ENCODE measurements at regions not wholly inside any gene's neighbourhood (a gene's known extent, or its start where the extent isn't known, plus 50 kb on each side); places are given as distances from the start of the nearest gene placed in this dataset.

DNA sequence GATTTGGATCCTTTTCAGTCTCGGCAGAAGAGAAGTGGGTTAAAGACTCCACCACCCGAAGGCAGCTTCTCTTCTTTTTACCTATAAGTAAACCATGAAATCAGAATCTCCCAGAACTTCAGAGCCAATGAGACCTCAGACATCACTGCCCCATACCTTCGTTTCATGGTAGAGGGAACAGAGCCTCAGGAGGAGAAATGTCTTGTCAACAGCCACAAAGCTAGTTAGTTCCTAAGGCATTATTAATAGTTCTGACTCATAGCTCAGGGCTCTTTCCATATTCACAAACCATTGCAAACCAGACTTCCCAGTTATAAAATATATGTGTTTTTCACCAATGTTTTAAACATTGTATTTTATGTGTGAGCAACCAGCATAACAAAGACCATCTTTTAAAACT is 118.7 kb upstream of the RIPOR2 start (continued):
- TF ChIP-seq, protein P1, sequence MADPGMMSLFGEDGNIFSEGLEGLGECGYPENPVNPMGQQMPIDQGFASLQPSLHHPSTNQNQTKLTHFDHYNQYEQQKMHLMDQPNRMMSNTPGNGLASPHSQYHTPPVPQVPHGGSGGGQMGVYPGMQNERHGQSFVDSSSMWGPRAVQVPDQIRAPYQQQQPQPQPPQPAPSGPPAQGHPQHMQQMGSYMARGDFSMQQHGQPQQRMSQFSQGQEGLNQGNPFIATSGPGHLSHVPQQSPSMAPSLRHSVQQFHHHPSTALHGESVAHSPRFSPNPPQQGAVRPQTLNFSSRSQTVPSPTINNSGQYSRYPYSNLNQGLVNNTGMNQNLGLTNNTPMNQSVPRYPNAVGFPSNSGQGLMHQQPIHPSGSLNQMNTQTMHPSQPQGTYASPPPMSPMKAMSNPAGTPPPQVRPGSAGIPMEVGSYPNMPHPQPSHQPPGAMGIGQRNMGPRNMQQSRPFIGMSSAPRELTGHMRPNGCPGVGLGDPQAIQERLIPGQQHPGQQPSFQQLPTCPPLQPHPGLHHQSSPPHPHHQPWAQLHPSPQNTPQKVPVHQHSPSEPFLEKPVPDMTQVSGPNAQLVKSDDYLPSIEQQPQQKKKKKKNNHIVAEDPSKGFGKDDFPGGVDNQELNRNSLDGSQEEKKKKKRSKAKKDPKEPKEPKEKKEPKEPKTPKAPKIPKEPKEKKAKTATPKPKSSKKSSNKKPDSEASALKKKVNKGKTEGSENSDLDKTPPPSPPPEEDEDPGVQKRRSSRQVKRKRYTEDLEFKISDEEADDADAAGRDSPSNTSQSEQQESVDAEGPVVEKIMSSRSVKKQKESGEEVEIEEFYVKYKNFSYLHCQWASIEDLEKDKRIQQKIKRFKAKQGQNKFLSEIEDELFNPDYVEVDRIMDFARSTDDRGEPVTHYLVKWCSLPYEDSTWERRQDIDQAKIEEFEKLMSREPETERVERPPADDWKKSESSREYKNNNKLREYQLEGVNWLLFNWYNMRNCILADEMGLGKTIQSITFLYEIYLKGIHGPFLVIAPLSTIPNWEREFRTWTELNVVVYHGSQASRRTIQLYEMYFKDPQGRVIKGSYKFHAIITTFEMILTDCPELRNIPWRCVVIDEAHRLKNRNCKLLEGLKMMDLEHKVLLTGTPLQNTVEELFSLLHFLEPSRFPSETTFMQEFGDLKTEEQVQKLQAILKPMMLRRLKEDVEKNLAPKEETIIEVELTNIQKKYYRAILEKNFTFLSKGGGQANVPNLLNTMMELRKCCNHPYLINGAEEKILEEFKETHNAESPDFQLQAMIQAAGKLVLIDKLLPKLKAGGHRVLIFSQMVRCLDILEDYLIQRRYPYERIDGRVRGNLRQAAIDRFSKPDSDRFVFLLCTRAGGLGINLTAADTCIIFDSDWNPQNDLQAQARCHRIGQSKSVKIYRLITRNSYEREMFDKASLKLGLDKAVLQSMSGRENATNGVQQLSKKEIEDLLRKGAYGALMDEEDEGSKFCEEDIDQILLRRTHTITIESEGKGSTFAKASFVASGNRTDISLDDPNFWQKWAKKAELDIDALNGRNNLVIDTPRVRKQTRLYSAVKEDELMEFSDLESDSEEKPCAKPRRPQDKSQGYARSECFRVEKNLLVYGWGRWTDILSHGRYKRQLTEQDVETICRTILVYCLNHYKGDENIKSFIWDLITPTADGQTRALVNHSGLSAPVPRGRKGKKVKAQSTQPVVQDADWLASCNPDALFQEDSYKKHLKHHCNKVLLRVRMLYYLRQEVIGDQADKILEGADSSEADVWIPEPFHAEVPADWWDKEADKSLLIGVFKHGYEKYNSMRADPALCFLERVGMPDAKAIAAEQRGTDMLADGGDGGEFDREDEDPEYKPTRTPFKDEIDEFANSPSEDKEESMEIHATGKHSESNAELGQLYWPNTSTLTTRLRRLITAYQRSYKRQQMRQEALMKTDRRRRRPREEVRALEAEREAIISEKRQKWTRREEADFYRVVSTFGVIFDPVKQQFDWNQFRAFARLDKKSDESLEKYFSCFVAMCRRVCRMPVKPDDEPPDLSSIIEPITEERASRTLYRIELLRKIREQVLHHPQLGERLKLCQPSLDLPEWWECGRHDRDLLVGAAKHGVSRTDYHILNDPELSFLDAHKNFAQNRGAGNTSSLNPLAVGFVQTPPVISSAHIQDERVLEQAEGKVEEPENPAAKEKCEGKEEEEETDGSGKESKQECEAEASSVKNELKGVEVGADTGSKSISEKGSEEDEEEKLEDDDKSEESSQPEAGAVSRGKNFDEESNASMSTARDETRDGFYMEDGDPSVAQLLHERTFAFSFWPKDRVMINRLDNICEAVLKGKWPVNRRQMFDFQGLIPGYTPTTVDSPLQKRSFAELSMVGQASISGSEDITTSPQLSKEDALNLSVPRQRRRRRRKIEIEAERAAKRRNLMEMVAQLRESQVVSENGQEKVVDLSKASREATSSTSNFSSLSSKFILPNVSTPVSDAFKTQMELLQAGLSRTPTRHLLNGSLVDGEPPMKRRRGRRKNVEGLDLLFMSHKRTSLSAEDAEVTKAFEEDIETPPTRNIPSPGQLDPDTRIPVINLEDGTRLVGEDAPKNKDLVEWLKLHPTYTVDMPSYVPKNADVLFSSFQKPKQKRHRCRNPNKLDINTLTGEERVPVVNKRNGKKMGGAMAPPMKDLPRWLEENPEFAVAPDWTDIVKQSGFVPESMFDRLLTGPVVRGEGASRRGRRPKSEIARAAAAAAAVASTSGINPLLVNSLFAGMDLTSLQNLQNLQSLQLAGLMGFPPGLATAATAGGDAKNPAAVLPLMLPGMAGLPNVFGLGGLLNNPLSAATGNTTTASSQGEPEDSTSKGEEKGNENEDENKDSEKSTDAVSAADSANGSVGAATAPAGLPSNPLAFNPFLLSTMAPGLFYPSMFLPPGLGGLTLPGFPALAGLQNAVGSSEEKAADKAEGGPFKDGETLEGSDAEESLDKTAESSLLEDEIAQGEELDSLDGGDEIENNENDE (IDR thresholded peaks at IDR 0.05; ENCODE audit: insufficient replicate concordance, low read length): no peak
- no peak for TF ChIP-seq EGR1 (IDR thresholded peaks at IDR 0.05; ENCODE audit: borderline replicate concordance, low read depth, low read length)
- TF ChIP-seq ASH2L (IDR thresholded peaks at IDR 0.05; ENCODE audit: low read length): no peak
- TF ChIP-seq CHD2 (IDR thresholded peaks at IDR 0.05; ENCODE audit: low read length): no peak
- no peak for TF ChIP-seq SP2 (IDR thresholded peaks at IDR 0.05; ENCODE audit: low read length)
- no peak for TF ChIP-seq BACH1 (IDR thresholded peaks at IDR 0.05; ENCODE audit: low read length)
- no peak for TF ChIP-seq CBX8 (IDR thresholded peaks at IDR 0.05; ENCODE audit: borderline replicate concordance, low read depth, low read length)
- no peak for TF ChIP-seq CREB1 (IDR thresholded peaks at IDR 0.05)

Measured in H1 (cell line).